ENCODE measurements at regions not wholly inside any gene's neighbourhood (a gene's known extent, or its start where the extent isn't known, plus 50 kb on each side); places are given as distances from the start of the nearest gene placed in this dataset.
"Not testable (repeated sequence)": the region's sequence is repeated elsewhere in the genome, so short reads cannot be mapped to it uniquely, and the experiment has no call there.

DNA sequence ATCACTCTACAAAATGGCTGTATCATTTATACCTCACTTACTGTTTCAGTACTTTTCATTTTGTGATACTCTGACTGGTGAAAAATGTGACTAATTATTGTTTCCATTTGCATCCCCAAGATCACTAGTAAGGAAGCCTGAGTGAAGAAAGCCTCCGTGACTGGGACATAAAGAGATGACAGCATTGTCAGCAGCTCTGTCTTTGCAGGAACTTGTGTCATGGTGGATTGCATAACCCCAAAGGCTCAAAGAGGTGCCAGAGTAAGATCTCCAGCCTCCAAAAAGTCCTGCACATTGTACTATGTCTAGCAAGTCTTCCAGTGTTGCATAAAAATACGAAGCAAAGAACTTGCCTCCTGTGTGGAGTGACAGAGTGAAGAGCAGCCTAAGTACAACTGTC lies 187.5 kb upstream of the CRIM1 start:
- H3K4me1 ChIP-seq (ENCODE audit: control insufficient read depth, insufficient read depth, low read length, poor library complexity, severe bottlenecking) = no peaks in the 10 kb centered on the region
- no peaks in the 10 kb centered on the region for H3K36me3 ChIP-seq (ENCODE audit: control insufficient read depth, insufficient read depth, low read length)
- H3K4me3 ChIP-seq (ENCODE audit: extremely low read depth, insufficient read depth, low read length, poor library complexity, severe bottlenecking) = no peak overlapping the region
- H3K27ac ChIP-seq (ENCODE audit: low read depth, low read length, severe bottlenecking) = no peak overlapping the region
- H3K9me3 ChIP-seq (ENCODE audit: control insufficient read depth, low read length) = no peaks in the 10 kb centered on the region
- 80 to 100% methylated on average over 1 to 2 of the region's 2 CpGs for WGBS, 2 experiments (ENCODE audit: insufficient coverage in 2 of 2)

DNA sequence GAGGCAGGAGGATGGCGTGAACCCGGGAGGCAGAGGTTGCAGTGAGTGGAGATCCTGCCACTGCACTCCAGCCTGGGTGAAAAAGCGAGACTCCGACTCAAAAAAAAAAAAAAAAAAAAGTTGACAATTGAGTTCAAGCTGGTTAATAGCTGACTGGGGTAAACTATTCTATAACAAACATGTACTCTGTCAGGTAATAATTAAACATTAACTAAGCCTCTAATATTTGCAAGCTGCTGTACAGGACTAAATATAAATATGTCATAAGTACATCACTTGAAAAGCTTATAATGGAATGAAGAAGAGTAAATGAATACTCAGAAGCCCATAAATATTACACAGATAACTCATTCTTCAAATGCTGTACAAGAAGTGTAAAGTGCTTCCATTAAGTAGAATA lies 190.4 kb upstream of the CRIM1 start:
- WGBS, 2 experiments (ENCODE audit: insufficient coverage in 2 of 2) = no CpG with 5 or more reads among the region's 4 CpGs
- Histone ChIP-seq H3K27ac (ENCODE audit: low read depth, low read length, severe bottlenecking) (no peak overlapping the region), H3K36me3 (ENCODE audit: control insufficient read depth, insufficient read depth, low read length) (no peaks in the 10 kb centered on the region), H3K4me3 (ENCODE audit: extremely low read depth, insufficient read depth, low read length, poor library complexity, severe bottlenecking) (no peak overlapping the region), H3K4me1 (ENCODE audit: control insufficient read depth, insufficient read depth, low read length, poor library complexity, severe bottlenecking) (no peaks in the 10 kb centered on the region), H3K9me3 (ENCODE audit: control insufficient read depth, low read length) (no peaks in the 10 kb centered on the region)

DNA sequence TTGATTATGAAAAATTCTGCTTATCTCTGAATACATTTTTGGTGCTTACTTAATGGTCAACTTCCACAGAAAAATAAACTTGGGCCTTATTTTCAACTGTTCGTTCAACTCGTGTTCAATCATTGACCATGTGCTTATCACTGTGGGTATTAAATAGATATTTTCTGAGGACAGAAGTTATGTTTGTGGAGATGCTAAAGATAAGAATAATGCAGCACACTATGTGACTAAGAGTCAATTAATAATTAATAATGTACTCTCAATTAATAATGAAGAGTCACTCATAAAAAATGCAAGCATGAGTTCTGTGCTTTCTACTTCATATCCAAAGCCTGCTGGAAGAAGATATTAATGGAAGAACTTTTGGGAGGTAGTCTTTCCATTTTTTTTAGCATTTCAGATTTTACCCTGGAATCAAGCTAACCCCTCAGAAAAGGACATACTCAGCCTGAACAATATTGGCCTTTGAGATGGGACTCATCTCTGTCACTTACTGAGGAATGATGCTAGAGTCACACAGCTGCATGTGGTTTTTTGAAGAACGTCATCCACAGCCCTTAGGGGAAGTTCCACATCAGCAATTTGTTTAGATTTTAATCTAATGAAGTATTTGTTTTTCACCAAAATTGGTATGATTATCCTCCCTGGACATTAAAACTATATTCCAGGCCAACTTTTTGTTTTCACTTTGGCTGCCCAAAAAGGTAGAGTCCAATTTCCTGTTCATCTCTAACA lies 191.9 kb upstream of the CRIM1 start:
- Histone ChIP-seq H3K4me3 (ENCODE audit: extremely low read depth, insufficient read depth, low read length, poor library complexity, severe bottlenecking) (no peak overlapping the region), H3K36me3 (ENCODE audit: control insufficient read depth, insufficient read depth, low read length) (no peaks in the 10 kb centered on the region), H3K27ac (ENCODE audit: low read depth, low read length, severe bottlenecking) (no peak overlapping the region), H3K4me1 (ENCODE audit: control insufficient read depth, insufficient read depth, low read length, poor library complexity, severe bottlenecking) (no peaks in the 10 kb centered on the region), H3K9me3 (ENCODE audit: control insufficient read depth, low read length) (no peaks in the 10 kb centered on the region)
- 100% methylated on average over 1 of the region's 3 CpGs; no CpG with 5 or more reads in 1 of the 2 experiments for WGBS, 2 experiments (ENCODE audit: insufficient coverage in 2 of 2)

DNA sequence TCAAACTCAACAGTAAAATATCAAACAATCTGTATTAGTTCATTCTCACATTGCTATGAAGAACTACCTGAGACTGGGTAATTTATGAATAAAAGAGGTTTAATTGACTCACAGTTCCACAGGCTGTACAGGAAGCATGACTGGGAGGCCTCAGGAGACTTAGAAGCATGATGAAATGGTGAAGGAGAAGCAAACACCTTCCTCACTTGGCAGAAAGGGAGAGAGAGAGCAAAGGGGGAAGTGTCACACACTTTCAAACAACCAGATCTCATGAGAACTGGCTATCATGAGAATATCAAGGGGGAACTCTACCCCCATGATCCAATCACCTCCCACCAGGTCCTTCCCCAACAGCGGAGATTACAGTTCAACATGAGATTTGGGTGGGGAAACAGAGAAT lies 198.5 kb upstream of the CRIM1 start:
- H3K27ac ChIP-seq (ENCODE audit: low read depth, low read length, severe bottlenecking); H3K36me3 ChIP-seq (ENCODE audit: control insufficient read depth, insufficient read depth, low read length); H3K4me1 ChIP-seq (ENCODE audit: control insufficient read depth, insufficient read depth, low read length, poor library complexity, severe bottlenecking); H3K9me3 ChIP-seq (ENCODE audit: control insufficient read depth, low read length); H3K4me3 ChIP-seq (ENCODE audit: extremely low read depth, insufficient read depth, low read length, poor library complexity, severe bottlenecking): not testable (repeated sequence)
- WGBS, 2 experiments (ENCODE audit: insufficient coverage in 2 of 2) = no CpG with 5 or more reads among the region's 1 CpG

DNA sequence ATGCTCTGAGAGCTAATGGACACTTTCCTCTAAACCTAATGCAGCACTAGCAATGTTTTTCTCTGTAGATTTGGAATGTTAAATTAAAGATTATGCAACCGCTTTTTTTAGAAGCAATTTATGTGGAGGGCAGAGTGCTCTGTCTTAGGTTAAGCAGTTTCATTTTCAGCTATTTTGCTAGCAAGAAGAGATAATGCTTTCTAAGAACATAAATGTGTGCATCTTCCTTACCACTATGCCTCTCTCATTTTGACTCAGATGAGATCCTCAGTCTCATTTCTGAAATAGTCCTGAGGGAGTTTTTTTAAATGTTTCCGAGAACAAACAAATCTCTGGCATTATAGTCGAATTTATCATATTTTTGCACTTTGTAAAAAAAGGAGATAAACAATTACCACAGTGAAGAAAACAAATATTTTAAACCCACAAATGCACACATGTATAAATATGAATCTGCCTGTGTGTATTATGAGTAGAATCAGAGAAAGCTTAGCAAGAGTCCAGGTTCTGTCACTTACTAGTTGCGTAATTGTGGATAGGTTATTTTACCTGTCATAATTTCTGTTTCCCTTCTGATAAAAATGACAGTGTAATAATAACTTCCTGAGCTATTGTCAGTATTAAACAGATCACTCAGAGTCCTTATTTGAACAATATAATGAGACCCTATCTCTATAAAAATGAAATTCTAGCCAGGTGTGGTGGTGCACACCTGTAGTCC lies 207.7 kb upstream of the CRIM1 start:
- H3K4me3 ChIP-seq (ENCODE audit: extremely low read depth, insufficient read depth, low read length, poor library complexity, severe bottlenecking) = no peak overlapping the region
- WGBS, 2 experiments (ENCODE audit: insufficient coverage in 2 of 2) = 100% methylated on average over 1 of the region's 4 CpGs; no CpG with 5 or more reads in 1 of the 2 experiments
- H3K36me3 ChIP-seq (ENCODE audit: control insufficient read depth, insufficient read depth, low read length) = no peaks in the 10 kb centered on the region
- H3K4me1 ChIP-seq (ENCODE audit: control insufficient read depth, insufficient read depth, low read length, poor library complexity, severe bottlenecking) = no peaks in the 10 kb centered on the region
- H3K27ac ChIP-seq (ENCODE audit: low read depth, low read length, severe bottlenecking) = no peak overlapping the region
- no peaks in the 10 kb centered on the region for H3K9me3 ChIP-seq (ENCODE audit: control insufficient read depth, low read length)

DNA sequence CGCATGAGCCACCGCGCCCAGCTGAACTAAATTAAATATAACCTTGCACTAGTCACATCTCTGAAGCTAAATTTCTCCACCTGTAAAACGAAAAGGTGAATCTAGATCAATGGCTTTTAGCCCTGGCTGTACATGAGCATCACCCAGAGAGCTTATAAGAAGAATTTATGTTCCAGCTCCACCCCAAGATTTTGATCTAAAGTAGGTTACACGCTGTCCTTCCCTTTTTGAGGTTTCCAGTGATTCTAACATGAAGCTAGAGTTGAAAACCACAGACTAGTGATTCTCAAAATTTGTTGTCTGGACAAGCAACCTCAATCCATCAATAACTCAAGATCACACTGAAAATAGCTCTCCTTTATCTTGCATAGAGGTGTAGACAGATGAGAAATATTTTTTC lies 208.8 kb upstream of the CRIM1 start:
- 94 to 96% methylated on average over 4 of the region's 5 CpGs for WGBS, 2 experiments (ENCODE audit: insufficient coverage in 2 of 2)
- H3K27ac ChIP-seq (ENCODE audit: low read depth, low read length, severe bottlenecking) = no peak overlapping the region
- no peak overlapping the region for H3K4me3 ChIP-seq (ENCODE audit: extremely low read depth, insufficient read depth, low read length, poor library complexity, severe bottlenecking)
- no peaks in the 10 kb centered on the region for H3K9me3 ChIP-seq (ENCODE audit: control insufficient read depth, low read length)
- H3K4me1 ChIP-seq (ENCODE audit: control insufficient read depth, insufficient read depth, low read length, poor library complexity, severe bottlenecking) = no peaks in the 10 kb centered on the region
- H3K36me3 ChIP-seq (ENCODE audit: control insufficient read depth, insufficient read depth, low read length) = no peaks in the 10 kb centered on the region

DNA sequence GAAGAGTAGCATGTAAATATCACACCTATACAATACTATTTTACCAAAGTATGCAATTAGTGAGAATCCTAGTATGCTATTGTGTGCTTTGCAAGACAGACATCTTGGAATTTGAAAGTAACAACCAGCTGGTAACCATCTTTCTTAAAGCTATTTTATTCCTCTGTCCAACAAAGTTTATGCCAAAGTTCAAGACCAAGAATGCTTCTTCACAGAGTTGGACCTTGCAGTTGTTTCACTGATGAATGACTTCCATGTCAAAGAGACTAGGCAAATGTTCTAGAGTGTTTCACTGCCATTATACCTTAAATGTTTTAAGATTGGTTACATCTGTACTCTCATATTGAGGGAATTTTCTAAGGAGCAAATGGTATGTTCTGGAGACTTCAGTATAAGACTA lies 215.2 kb upstream of the CRIM1 start:
- Histone ChIP-seq H3K4me1 (ENCODE audit: control insufficient read depth, insufficient read depth, low read length, poor library complexity, severe bottlenecking) (no peaks in the 10 kb centered on the region), H3K4me3 (ENCODE audit: extremely low read depth, insufficient read depth, low read length, poor library complexity, severe bottlenecking) (no peak overlapping the region), H3K9me3 (ENCODE audit: control insufficient read depth, low read length) (no peaks in the 10 kb centered on the region), H3K27ac (ENCODE audit: low read depth, low read length, severe bottlenecking) (no peak overlapping the region), H3K36me3 (ENCODE audit: control insufficient read depth, insufficient read depth, low read length) (no peaks in the 10 kb centered on the region)

DNA sequence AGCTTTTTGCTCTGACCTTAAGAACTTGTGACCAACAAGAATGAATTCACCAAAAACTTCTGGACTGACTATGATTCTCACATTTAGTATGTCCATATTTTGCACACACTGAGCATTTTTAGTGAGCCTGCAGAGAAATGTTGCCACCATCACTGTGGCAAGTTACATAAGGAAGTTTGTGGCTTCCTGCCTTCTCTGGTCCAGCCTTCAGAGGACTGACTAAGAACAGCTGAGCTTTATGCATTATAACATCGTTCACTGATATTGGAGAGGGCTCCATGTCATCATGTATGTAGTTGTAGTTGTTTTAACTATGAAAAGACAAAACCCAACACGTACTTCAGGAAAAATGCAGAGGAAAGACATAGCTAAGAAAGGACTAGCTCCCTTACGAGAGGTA lies 218.0 kb upstream of the CRIM1 start:
- no CpG with 5 or more reads among the region's 3 CpGs for WGBS, 2 experiments (ENCODE audit: insufficient coverage in 2 of 2)
- Histone ChIP-seq H3K4me1 (ENCODE audit: control insufficient read depth, insufficient read depth, low read length, poor library complexity, severe bottlenecking) (no peaks in the 10 kb centered on the region), H3K27ac (ENCODE audit: low read depth, low read length, severe bottlenecking) (no peak overlapping the region), H3K4me3 (ENCODE audit: extremely low read depth, insufficient read depth, low read length, poor library complexity, severe bottlenecking) (no peak overlapping the region), H3K9me3 (ENCODE audit: control insufficient read depth, low read length) (no peaks in the 10 kb centered on the region), H3K36me3 (ENCODE audit: control insufficient read depth, insufficient read depth, low read length) (no peaks in the 10 kb centered on the region)

DNA sequence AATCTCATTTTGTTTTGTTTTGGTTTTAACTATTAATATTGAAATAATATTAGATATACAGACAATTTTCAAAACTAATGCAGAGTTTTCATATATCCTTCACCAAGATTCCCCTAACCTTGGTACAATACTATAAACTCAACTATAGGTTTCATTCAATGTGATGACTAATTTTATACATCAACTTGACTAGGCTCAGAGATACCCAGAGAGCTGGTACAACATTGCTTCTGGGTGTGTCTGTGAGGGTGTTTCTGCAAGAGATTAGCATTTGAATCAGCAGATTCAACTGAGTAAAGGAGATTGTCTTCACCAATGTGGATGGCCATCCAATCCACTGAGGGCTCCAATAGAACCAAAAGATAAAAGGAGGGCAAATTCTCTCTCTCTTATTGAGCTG lies 221.3 kb upstream of the CRIM1 start:
- Histone ChIP-seq H3K27ac (ENCODE audit: low read depth, low read length, severe bottlenecking) (no peak overlapping the region), H3K9me3 (ENCODE audit: control insufficient read depth, low read length) (no peaks in the 10 kb centered on the region), H3K4me3 (ENCODE audit: extremely low read depth, insufficient read depth, low read length, poor library complexity, severe bottlenecking) (no peak overlapping the region), H3K36me3 (ENCODE audit: control insufficient read depth, insufficient read depth, low read length) (no peaks in the 10 kb centered on the region), H3K4me1 (ENCODE audit: control insufficient read depth, insufficient read depth, low read length, poor library complexity, severe bottlenecking) (no peaks in the 10 kb centered on the region)

DNA sequence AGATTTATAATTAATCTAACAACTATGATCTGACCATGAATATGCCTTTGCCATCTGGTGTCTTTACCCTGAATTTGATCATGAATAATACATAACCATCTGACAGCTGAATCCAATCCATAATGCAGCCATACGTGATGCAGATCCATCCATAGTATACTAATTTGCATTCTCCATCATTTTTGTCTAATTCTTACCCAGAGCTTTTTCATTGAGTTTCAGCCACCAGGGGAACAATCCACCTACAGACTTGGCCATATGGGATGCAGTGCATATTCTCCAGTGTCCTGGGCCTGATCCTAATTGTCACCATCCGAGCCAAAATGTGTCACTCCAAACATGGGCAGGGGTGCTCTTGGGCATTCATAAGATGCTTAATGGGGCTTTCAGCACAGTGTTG lies 227.2 kb upstream of the CRIM1 start:
- H3K27ac ChIP-seq (ENCODE audit: low read depth, low read length, severe bottlenecking) = no peak overlapping the region
- no peaks in the 10 kb centered on the region for H3K4me1 ChIP-seq (ENCODE audit: control insufficient read depth, insufficient read depth, low read length, poor library complexity, severe bottlenecking)
- 79 to 100% methylated on average over 1 to 2 of the region's 2 CpGs for WGBS, 2 experiments (ENCODE audit: insufficient coverage in 2 of 2)
- H3K36me3 ChIP-seq (ENCODE audit: control insufficient read depth, insufficient read depth, low read length) = no peaks in the 10 kb centered on the region
- H3K9me3 ChIP-seq (ENCODE audit: control insufficient read depth, low read length) = no peaks in the 10 kb centered on the region
- H3K4me3 ChIP-seq (ENCODE audit: extremely low read depth, insufficient read depth, low read length, poor library complexity, severe bottlenecking) = no peak overlapping the region

DNA sequence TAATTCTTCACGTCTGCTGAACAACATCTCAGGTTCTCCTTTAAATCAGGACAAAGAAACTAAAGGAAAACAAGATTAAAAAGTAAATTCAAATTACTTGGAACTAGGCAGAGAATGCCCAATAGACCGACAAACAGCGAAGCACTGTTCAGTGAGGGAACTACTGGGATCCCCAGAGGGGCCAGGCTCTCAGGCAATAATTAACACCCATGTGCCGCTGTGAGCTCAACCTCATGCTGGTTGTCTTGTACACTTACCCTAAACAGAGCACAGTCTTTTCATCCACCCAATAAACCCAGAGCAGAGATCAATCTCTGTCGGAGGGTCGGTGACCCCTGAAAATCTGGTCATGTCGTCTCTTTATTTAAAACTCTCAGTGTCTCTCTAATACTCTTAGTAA lies 229.9 kb upstream of the CRIM1 start:
- Histone ChIP-seq H3K9me3 (ENCODE audit: control insufficient read depth, low read length) (no peaks in the 10 kb centered on the region), H3K36me3 (ENCODE audit: control insufficient read depth, insufficient read depth, low read length) (no peaks in the 10 kb centered on the region), H3K27ac (ENCODE audit: low read depth, low read length, severe bottlenecking) (no peak overlapping the region), H3K4me3 (ENCODE audit: extremely low read depth, insufficient read depth, low read length, poor library complexity, severe bottlenecking) (no peak overlapping the region), H3K4me1 (ENCODE audit: control insufficient read depth, insufficient read depth, low read length, poor library complexity, severe bottlenecking) (no peaks in the 10 kb centered on the region)
- WGBS, 2 experiments (ENCODE audit: insufficient coverage in 2 of 2) = 82 to 84% methylated on average over 6 of the region's 7 CpGs
